Right hindlimb (tissue), 1 donor: ENCODE measurements at regions not wholly inside any gene's neighbourhood (a gene's known extent, or its start where the extent isn't known, plus 50 kb on each side); places are given as distances from the start of the nearest gene placed in this dataset.
"Not testable (repeated sequence)": the region's sequence is repeated elsewhere in the genome, so short reads cannot be mapped to it uniquely, and the experiment has no call there.

Source experiments
- DNase-seq: peaks from one replicate; pipeline ENCODE4 v3.0.0-alpha.2; 2018

GRCh38 chr3:72032441-72033135 lies 247.6 kb upstream of the PROK2 start:
- no peak for DNase-seq

DNA sequence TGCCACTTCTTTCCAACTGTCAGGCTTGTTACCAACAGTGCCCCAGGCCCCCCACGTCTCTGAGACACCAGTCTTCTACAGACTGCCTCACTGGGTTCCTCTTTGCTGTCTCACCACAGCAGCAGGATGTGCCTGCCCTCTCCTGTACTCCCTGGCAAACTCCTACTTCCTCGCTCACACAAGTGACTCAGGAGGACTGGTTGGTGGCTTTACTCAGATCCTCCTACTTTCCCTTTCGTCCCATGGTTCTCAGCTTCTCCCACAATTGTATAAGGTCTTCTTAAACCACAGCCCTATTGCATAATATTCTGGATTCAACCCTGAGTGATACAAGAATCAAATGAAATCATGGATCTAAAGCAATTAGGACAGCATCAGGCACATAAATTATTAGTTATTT lies 246.6 kb upstream of the PROK2 start:
- DNase-seq: no peak

DNA sequence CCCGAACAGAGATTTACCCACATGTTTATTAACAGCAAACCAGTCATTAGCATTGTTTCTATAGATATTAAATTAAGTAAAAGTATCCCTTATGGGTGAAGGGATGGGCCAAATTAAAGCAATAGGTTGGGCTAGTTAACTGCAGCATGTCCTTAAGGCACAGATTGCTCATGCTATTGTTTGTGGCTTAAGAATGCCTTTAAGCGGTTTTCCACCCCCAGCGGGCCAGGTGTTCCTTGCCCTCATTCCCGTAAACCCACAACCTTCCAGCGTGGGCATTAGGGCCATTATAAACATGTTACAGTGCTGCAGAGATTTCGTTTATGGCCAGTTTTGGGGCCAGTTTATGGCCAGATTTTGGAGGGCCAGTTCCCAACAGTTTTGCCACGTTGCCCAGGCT lies 245.3 kb upstream of the PROK2 start:
- not testable (repeated sequence) for DNase-seq

DNA sequence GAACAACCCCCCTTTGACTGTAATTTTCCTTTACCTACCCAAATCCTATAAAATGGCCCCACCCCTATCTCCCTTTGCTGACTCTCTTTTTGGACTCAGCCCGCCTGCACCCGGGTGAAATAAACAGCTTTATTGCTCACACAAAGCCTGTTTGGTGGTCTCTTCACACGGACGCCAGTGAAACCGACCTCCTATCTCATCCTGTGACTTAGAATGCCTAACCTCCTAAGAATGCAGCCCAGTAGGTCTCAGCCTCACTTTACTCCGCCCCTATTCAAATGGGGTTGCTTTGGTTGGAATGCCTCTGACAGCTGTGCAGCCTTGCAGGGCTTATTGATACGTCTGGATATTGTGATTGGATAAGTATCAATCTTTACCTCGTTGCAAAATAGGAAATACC lies 243.8 kb upstream of the PROK2 start:
- DNase-seq: not testable (repeated sequence)

- not testable (repeated sequence) for DNase-seq
These were observed 243.4 kb upstream of the PROK2 start for GRCh38 chr3:72028307-72028706.

- not testable (repeated sequence) for DNase-seq
These were observed 242.8 kb upstream of the PROK2 start for GRCh38 chr3:72027728-72028127.

DNA sequence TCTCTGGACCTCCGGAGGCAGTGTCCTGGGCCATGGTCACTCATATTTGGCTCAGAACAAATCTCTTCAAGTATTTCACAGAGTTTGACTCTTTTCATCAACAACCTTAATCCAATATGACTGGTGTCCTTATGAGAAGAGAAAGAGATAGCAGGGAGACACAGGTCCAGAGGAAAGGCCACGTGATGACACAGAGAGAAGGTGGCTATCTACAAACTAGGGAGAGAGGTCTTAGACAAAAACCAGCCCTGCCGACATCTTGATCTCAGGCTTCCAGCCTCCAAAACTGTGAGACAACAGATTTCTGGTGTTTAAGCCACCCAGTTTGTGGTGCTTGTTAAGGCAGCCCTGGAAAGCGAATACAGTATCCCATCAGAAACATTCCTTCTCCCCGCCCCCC lies 237.1 kb upstream of the PROK2 start:
- no peak for DNase-seq

- no peak for DNase-seq
These were observed 236.6 kb upstream of the PROK2 start for GRCh38 chr3:72021531-72021930.

- no peak for DNase-seq
These were observed 233.5 kb upstream of the PROK2 start for GRCh38 chr3:72018343-72018984.

GRCh38 chr3:72017935-72018334 lies 233.0 kb upstream of the PROK2 start:
- no peak for DNase-seq

DNA sequence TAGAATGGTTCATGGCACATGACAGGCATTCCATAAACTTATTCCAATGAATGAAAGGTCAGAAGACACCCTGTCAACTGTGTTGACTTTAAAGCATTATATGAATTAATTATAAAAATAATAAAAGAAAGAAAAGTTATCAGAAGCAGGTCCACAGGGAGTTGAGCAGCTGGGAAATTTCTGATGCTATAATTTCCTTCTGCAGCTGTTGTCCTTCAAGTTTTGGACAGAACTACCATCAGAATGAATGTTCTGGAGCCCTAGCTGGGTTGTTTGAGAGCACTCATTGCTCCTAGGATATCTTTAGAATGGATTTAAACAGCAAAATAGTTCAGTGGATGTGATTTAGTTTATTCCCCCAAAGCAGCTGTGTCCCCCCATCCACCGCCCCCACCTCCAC lies 232.4 kb upstream of the PROK2 start:
- no peak for DNase-seq

DNA sequence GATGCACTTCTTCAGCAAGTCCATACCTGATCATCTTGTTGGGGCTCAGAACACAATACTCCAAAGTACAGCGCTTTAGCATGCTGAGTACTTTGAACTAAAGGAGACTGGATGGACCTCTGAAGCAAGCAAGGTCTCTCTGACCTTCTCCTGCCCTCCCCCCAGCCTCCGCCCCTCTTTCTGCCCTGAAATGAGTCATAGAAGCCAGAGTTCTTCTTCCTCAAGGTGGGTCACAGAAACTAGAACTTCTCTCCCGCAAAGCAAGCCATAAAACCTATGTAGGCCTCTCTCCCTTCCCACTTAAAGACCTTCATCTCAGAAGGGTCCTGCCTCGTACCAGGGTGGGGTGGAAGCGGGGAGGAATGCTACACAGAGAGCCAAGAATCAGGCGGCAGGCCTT lies 230.5 kb upstream of the PROK2 start:
- DNase-seq: no peak

GRCh38 chr3:72013084-72013483 lies 228.1 kb upstream of the PROK2 start:
- DNase-seq: no peak

DNA sequence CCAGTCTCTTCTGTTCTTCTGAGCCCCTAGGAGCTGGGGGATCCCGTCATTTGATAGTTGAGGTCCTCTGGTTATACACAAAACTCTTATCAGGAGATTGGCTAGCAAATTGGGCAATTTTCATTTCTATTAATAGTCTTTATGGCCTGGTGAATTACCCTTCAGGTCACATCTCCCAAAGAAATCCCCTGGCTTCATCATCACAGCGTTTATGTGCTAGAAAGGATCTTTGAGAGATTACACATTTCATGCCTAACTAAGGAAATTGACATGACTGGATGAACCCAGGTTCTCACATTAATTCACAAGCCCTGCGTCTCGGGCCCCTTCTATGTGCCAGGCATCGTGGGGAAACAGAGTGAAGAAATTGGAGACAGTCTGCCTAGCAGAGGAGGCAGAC lies 227.4 kb upstream of the PROK2 start:
- no peak for DNase-seq

DNA sequence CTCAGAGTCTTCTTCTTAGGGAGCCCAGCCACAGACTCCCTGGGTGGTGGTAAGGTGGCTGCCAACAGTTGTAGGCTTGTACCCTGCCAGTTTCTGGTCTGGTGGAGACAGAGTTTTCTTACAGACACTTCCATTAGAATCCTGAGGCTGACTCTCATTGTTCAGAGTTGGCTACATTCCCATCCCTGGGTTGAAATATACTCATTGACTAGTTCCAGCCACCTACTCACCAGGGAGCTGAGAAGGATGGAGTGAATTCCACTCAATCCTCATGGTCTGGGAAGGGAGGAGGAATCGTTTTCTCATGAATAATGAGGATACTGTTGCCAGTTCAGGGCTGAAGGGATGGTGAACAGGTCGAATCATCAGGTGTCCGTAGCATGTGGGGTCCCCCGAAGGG lies 226.5 kb upstream of the PROK2 start:
- no peak for DNase-seq

DNA sequence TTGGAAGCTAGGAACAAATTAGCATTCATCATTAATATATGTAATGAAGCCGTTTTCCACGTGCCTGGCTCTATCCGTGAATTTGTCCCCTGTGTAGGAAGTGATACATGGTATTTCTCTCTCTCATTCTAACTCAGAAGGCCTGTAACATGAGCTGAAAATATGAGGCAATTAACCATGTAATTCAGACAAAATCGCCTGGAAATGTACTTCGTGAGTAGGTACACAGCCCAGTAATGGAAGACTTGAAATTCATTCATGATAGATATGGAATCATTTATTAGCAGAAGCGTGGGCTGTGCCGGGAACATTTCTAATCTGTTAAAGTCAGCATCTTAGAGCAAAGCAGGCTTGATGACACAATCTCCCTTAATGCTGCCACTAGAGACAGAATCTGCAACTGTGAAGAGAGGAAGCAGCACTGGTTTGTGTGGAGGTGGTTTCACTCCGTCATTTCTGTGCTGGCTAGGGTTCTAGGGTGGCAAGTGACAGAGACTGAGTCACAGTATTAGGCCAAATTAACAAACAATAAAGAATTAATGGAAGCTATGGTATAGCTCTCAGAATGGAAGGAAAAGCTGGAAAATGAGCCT lies 225.0 kb upstream of the PROK2 start:
- no peak for DNase-seq

GRCh38 chr3:72008226-72008996 lies 223.5 kb upstream of the PROK2 start:
- DNase-seq: no peak

GRCh38 chr3:72006631-72007556 lies 221.9 kb upstream of the PROK2 start:
- DNase-seq: no peak

DNA sequence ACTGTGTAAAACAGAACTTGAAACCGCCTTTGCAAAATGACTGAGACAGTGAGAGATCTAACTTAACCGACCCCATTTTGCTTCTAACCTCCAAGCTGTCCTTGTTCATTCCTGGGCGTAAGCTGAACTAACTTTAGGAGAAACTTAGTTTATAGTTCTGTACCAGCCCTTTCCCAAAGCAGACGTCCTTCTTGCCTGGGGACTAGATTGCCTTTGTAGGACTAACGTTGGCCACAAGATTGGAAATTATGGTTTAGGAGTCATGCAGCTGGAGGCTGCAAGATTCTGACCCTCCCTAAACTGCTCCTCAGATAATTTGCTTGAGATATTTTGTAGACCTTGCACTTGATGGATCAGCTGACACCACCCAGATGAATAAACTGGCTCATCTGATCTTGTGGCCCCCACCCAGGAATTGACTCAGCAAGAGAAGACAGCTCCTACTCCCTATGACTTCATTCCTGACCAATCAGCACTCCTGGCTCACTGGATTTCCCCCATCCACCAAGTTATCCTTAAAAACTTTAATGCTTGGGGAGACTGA lies 219.9 kb upstream of the PROK2 start:
- no peak for DNase-seq

DNA sequence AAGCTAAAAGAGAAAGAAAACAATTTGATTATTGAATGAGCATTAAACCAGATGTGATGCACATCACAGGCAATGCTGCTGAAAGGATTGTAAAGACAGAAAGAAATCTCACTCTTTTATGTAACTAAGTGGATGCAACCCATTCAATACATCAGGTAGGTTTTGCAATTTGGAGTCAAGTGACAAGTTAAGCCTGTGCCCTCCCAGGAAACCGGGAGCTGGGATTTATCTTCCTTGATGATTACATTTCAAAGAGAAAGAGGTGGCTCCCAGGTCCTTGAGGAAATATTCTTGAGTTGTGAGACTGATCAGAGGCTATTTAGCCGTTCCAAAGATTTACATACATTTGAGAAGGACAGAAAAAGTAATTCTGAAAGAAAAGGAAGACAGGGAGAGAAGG lies 219.0 kb upstream of the PROK2 start:
- no peak for DNase-seq

GRCh38 chr3:72001758-72002157 lies 216.8 kb upstream of the PROK2 start:
- no peak for DNase-seq

DNA sequence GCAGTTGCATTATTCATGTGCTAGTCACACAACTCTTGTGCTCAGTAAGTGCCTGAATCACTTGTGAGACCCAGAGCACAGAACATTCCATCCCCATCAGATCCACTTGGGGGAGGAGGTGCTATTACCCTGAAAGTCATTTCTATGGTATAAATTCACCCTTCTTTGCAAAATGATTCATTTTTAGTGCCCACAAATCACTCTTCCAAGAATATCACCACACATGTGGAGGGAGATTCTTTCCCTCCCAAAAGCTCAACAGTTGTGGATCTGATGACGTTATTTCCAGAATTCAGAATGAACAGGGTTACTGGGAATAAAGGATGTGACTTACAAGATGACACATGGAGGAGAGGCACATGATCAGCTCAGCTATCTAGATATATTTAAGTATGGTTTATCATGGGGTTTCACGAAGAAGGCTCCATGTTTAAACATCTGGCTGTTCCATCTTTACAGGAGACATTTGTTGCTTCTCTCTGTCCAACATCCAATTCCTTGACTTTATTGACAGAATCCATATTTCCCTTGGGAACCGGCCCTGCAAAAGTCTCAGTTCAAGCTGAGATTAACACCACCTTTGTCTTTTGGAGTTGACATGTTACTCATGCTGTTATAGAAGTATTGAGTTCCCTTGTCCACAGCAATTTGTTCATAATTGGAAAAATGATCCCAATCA lies 214.2 kb upstream of the PROK2 start:
- no peak for DNase-seq
